ENCODE measurements at regions not wholly inside any gene's neighbourhood (a gene's known extent, or its start where the extent isn't known, plus 50 kb on each side); places are given as distances from the start of the nearest gene placed in this dataset.
"Not testable (repeated sequence)": the region's sequence is repeated elsewhere in the genome, so short reads cannot be mapped to it uniquely, and the experiment has no call there.

- Histone ChIP-seq H3K36me3 (ENCODE audit: control insufficient read depth in 2 of 3, insufficient read depth in 3 of 3, low read length in 3 of 3) (no peaks in the 10 kb centered on the region), H3K27me3 (ENCODE audit: control insufficient read depth, insufficient read depth, low read length) (no peaks in the 10 kb centered on the region), H3K27ac (ENCODE audit: low read depth in 2 of 2, low read length in 2 of 2) (no peak overlapping the region), H3K4me3 (ENCODE audit: low read length in 3 of 3) (no peak overlapping the region), H3K9me3 (ENCODE audit: control insufficient read depth in 2 of 3, insufficient read depth in 1 of 3, low read length in 3 of 3) (no peaks in the 10 kb centered on the region), H3K9ac (ENCODE audit: low read length in 3 of 3) (no peak overlapping the region), H3K4me1 (ENCODE audit: control insufficient read depth in 2 of 3, insufficient read depth in 2 of 3, low read depth in 1 of 3, low read length in 3 of 3) (no peaks in the 10 kb centered on the region)
- no peak for DNase-seq
- TF ChIP-seq, protein P1, sequence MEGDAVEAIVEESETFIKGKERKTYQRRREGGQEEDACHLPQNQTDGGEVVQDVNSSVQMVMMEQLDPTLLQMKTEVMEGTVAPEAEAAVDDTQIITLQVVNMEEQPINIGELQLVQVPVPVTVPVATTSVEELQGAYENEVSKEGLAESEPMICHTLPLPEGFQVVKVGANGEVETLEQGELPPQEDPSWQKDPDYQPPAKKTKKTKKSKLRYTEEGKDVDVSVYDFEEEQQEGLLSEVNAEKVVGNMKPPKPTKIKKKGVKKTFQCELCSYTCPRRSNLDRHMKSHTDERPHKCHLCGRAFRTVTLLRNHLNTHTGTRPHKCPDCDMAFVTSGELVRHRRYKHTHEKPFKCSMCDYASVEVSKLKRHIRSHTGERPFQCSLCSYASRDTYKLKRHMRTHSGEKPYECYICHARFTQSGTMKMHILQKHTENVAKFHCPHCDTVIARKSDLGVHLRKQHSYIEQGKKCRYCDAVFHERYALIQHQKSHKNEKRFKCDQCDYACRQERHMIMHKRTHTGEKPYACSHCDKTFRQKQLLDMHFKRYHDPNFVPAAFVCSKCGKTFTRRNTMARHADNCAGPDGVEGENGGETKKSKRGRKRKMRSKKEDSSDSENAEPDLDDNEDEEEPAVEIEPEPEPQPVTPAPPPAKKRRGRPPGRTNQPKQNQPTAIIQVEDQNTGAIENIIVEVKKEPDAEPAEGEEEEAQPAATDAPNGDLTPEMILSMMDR (IDR thresholded peaks at IDR 0.05; ENCODE audit: borderline replicate concordance, extremely low read depth, insufficient read depth) = no peak
- intact Hi-C loops (cut with DNase I) = no loop called here
- no peak for FAIRE-seq
Measured at GRCh38 chr21:38114717-38115333, 142.0 kb upstream of the KCNJ15 start.

- H3K4me1 ChIP-seq (ENCODE audit: control insufficient read depth in 2 of 3, insufficient read depth in 2 of 3, low read depth in 1 of 3, low read length in 3 of 3) = no peaks in the 10 kb centered on the region
- intact Hi-C loops (cut with DNase I) = no loop called here
- no peak overlapping the region for H3K9ac ChIP-seq (ENCODE audit: low read length in 3 of 3)
- DNase-seq (no peak), FAIRE-seq (no peak)
- H3K9me3 ChIP-seq (ENCODE audit: control insufficient read depth in 2 of 3, insufficient read depth in 1 of 3, low read length in 3 of 3) = no peaks in the 10 kb centered on the region
- H3K36me3 ChIP-seq (ENCODE audit: control insufficient read depth in 2 of 3, insufficient read depth in 3 of 3, low read length in 3 of 3) = no peaks in the 10 kb centered on the region
- no peak overlapping the region for H3K4me3 ChIP-seq (ENCODE audit: low read length in 3 of 3)
- TF ChIP-seq, protein P1 (IDR thresholded peaks at IDR 0.05; ENCODE audit: borderline replicate concordance, extremely low read depth, insufficient read depth) = no peak
- no peak overlapping the region for H3K27ac ChIP-seq (ENCODE audit: low read depth in 2 of 2, low read length in 2 of 2)
- no peaks in the 10 kb centered on the region for H3K27me3 ChIP-seq (ENCODE audit: control insufficient read depth, insufficient read depth, low read length)
Measured at GRCh38 chr21:38115870-38116269, 140.9 kb upstream of the KCNJ15 start.

- Histone ChIP-seq H3K27me3 (ENCODE audit: control insufficient read depth, insufficient read depth, low read length) (no peaks in the 10 kb centered on the region), H3K4me3 (ENCODE audit: low read length in 3 of 3) (no peak overlapping the region), H3K9ac (ENCODE audit: low read length in 3 of 3) (no peak overlapping the region), H3K27ac (ENCODE audit: low read depth in 2 of 2, low read length in 2 of 2) (no peak overlapping the region), H3K9me3 (ENCODE audit: control insufficient read depth in 2 of 3, insufficient read depth in 1 of 3, low read length in 3 of 3) (no peaks in the 10 kb centered on the region), H3K4me1 (ENCODE audit: control insufficient read depth in 2 of 3, insufficient read depth in 2 of 3, low read depth in 1 of 3, low read length in 3 of 3) (no peaks in the 10 kb centered on the region), H3K36me3 (ENCODE audit: control insufficient read depth in 2 of 3, insufficient read depth in 3 of 3, low read length in 3 of 3) (no peaks in the 10 kb centered on the region)
- TF ChIP-seq, protein P1 (IDR thresholded peaks at IDR 0.05; ENCODE audit: borderline replicate concordance, extremely low read depth, insufficient read depth) = no peak
- no peak for DNase-seq
- intact Hi-C loops (cut with DNase I) = no loop called here
- FAIRE-seq = no peak
Measured at GRCh38 chr21:38119793-38120192, 137.0 kb upstream of the KCNJ15 start.

GRCh38 chr21:38120679-38120983, 136.2 kb upstream of the KCNJ15 start:
- H3K27ac ChIP-seq (ENCODE audit: low read depth in 2 of 2, low read length in 2 of 2); H3K9ac ChIP-seq (ENCODE audit: low read length in 3 of 3); FAIRE-seq; H3K9me3 ChIP-seq (ENCODE audit: control insufficient read depth in 2 of 3, insufficient read depth in 1 of 3, low read length in 3 of 3); H3K4me1 ChIP-seq (ENCODE audit: control insufficient read depth in 2 of 3, insufficient read depth in 2 of 3, low read depth in 1 of 3, low read length in 3 of 3); DNase-seq; H3K4me3 ChIP-seq (ENCODE audit: low read length in 3 of 3); H3K27me3 ChIP-seq (ENCODE audit: control insufficient read depth, insufficient read depth, low read length); intact Hi-C loops (cut with DNase I); H3K36me3 ChIP-seq (ENCODE audit: control insufficient read depth in 2 of 3, insufficient read depth in 3 of 3, low read length in 3 of 3): not testable (repeated sequence)
